Muscle of arm (tissue), 1 donor: ENCODE measurements at regions not wholly inside any gene's neighbourhood (a gene's known extent, or its start where the extent isn't known, plus 50 kb on each side); places are given as distances from the start of the nearest gene placed in this dataset.

ENCODE experiments used
- DNase-seq: peaks from one replicate; pipeline ENCODE4 v3.0.0-alpha.2; 2013

DNA sequence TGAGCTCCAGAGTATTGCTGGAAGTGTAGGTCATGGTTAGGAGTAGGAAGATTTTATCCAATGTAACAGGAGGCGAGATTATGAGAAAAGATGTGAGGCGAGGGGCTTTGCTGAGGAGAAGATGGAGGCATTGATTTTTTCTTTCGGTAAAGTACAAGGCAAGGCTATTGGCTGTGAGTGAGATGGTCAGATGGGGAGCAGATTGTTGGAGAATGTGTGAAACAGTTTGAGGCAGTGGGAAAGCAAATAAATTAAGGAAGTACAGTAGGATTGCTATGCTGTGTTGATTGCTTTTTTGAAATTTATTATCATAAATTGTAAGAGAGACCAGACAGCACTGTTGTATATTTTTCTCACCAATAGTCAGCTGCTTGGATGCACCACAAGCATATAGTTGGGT lies 173.3 kb downstream of the KCNE4 start:
- DNase-seq = no peak

DNA sequence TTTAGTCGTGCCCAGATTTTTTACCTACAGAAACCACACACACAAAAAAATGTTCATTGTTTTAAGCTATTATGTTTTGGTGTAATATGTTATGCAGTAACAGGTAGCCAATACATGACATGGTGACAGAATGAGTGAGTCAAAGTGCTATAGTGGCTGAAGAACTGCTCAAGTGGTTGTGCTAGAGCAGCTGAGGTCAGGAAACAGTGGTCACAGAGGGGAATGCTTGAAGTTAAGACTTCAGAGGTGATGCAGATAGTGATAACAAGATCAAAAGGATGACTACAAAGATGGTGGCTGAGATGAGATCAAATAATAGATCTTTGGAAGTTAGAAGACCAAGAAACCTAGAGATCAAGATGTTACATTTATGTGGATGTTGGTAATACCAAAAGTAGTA lies 174.3 kb downstream of the KCNE4 start:
- no peak for DNase-seq

DNA sequence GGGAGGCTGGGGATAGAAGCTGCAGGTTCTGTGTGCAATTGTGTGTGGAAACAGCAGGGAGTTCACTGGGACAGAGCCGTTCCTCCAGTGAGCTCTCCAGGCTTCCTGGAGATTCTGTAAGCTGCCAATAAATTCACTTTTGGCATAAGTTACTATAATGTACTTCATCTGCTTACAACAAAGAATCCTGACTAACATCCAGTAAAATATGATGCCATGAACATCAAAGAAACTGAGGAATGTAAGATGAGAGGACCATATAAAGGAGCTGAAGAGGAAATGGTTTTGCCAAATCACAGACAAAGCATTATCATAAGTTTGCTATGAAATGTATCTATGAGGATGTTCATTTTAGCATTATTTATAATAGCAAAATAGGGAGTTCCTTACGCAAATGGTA lies 175.3 kb downstream of the KCNE4 start:
- DNase-seq = no peak

DNA sequence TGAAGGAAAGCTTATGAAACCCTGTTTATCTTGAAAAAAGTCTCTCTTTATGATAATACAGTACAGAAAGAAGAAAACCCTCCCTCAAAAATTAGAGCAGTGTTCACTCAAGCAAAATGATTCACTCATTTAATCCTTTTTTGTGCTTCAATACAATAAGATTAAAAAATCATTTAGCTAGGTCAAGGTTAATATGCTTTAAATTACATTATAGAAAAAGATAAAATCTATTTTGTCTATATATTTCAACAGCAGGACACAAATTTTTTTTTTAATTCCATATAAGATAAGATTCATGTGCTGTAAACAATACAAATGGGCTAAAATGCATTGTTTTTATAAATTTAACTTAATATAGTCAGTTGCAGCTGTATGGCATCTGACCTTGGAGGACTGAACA lies 176.9 kb downstream of the KCNE4 start:
- DNase-seq = no peak

DNA sequence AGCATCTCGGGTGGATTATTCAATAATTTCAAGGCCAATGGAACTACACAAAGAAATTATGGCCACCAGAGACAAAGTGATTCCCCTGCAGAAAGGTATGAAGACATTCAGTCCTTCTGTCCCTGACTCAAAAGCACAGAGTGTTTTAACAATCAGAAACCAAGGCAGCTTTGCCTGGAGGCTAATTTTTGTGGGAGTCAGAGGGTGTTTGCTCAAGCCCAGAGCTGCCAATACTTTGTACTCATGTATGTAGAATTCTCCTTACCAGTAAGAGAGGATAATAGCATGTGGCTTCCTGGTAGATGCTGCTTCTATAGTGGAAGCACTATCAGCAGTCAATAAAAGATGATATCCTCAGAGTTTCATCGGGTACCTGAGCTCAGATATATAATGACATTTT lies 178.4 kb downstream of the KCNE4 start:
- DNase-seq = no peak

DNA sequence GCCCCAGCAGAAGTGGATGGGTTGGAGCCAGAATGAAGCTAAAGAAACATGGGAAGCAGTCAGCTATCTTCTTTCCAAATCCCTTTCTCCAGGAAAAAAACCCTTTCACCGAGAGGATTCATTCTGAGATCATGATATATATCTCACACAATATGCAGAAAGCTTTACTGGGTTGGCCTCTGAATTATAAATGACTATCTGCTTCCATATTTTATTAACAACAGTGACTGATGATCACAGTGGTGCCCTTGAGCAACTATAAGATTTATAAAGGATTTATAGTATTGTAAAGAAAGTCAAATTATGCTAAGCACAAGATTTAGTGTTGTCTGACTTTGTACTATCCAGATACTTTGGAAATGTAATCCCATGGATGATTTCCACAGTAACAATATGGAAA lies 180.3 kb downstream of the KCNE4 start:
- DNase-seq = no peak

DNA sequence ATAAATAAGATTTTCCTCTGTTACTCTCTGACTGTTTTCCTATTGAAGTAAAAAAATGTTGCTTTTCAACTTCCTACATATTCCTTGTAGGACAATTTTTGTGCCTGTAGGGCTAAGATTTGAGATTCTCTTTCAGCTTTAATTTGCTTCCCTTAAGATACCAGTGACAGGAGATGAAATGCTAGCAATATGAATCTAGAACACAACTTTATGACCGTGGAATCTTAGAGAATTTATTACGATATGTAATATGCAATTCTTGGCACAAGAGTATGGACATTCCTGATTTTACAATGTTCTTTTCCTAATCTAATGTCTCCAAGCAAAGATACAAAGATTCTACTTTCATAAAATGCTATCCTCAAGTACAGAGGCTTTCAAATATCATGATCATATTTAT lies 180.9 kb downstream of the KCNE4 start:
- DNase-seq = no peak

DNA sequence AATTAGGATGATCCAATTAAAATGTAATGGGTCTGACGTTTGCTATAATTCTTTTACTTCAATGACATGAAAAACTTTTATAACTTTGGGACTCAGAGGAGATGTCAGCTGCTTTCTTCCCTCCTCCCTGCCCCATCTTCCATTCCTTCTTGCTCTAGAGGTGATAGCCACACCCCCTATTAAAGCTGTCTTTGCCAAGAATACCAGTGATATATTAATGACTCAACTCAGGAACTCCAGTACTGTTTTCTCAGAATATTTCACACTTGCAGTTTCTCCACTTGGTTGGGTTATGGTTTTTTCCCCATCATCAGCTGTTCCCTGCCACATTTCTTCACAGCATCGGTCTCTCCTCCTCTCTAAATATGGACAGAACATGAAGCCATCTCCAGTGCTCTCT lies 184.0 kb downstream of the KCNE4 start:
- no peak for DNase-seq

DNA sequence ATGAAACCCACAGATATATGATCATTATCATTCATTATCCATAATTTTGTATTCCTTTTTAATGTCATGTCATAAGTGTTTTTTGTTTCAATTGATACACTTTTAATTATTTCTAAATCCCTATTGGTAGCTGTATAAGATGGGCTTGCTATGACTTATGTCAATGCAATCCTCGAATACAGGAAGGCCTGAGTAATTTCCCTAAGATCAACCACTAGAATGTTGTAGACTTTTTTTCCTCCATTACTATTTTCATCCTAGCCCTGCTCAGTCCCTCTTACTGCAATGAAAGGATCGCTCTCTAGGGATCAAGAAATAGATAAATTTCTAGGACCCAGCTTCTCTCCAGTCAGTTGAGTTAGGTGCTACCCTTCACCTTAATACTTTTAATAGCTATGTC lies 186.3 kb downstream of the KCNE4 start:
- no peak for DNase-seq

DNA sequence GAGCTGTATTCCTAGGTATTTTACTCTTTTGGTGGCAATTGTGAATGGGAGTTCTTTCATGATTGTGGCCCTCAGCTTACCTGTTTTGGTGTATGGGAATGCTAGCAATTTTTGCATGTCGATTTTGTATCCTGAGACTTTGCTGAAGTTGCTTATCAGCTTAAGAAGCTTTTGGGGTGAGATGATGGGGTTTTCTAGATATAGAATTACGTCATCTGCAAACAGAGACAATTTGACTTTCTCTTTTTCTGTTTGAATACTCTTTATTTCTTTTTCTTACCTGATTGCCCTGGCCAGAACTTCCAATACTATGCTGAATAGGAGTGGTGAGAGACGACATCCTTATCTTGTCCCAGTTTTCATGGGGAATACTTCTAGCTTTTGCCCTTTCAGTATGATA lies 191.2 kb downstream of the KCNE4 start:
- DNase-seq = no peak

DNA sequence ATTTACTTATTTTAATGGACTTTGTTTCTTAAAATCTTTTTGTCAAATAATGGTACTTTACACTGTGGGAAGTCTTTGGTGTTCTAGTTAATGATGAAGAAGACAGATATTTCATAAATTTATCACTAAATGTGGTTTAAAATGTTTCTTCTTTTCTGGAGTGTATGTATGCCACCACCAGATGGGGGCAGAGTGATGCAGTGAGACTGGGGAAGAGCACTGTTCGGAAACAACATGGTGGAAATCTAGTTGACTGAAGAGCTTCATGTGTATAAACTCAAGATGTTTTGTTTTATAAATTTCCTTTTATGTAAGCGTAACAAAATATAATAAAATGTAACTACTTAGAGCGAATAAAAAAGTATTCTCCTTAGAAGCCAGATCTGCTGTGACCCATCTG lies 195.1 kb downstream of the KCNE4 start:
- DNase-seq = no peak

DNA sequence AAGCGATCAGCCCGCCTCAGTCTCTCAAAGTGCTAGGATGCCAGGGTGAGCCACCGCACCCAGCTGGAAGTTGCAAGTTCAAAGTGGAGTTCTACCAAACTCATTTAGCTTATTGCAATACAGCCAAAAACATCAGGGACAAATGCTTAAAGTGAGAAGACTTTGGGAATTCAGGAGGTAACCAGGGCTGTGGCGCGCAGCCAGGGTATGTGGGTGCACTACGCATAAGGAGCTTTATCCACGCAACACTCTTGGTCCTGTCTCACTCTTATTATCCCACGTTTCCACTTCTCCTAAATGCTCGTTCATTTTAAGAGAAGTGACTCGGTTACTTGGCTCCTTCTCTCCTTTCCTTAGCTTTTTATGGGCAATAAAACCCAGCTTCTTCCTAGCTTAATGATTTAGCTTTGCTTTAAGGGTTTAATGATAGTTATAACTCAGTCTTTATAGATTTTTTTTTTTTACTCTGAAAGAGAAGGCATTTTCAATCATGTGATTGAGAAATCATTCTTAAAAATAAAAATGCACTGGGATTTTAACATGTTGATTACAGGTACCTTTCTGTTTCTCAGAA lies 199.8 kb downstream of the KCNE4 start:
- no peak for DNase-seq

DNA sequence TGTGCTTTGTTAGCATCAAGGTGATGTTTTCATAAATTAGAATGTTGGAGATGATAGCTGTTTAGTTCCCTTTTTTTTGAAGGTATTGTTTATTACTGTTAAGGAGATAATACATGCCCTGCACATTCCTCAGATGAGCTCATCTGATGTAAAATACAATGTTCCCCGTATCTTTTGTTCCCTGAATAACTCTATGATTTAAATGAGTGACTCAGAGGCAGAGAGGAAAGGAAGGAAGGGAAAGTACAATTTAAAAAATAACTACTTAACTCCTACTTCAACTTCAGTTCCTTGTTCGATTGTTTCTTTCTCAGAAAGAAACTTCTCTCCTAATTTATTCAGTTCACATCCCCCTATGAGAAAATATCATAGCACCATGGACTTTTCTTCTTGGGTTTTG lies 208.7 kb downstream of the KCNE4 start:
- no peak for DNase-seq

DNA sequence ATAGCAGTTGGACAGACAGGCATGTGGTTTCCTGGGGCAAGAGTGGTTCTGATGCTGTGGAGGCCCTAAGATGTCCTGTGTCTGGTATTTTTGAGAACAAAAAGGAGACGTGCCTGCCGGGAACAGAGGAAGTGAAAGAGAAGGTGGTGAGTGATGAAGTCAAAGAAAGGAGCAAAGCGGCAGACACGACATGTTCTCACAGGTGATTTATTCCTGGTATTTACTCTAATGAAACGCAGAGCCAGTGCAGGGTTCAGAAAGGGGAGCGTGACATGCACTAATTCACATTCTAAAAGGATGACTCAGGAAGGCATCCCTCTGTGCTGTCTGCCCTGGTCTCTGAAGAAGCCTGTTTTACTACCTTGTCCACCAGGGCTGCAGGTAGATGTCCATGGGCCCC lies 211.0 kb downstream of the KCNE4 start:
- no peak for DNase-seq

DNA sequence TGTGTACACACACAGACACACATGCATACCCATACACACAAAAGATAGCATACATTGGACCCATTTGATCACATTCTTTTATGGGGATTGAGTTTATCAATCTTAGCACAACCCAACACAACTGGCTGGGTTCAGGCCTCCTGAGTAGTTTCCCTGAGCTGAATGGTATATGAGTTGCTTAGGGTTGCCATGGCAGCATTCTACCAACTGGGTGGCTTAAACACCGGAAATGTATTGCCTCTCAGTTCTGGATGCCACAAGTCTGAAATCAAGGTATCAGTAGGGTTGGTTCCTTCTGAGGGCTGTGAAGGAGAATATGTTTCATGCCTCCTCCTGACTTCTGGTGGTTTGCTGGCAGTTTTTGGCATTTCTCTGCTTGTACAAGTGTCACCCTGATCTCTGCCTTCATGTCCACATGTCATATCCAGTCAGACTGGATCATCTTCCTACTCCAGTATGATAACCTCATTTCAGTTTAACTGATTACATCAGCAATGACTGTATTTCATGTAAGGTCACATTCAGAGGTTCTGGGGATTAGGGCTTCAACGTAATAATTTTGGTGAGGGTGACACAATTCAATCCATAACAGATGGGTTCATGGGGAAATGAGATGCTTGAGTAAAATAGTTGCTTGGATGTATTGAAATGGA lies 212.7 kb downstream of the KCNE4 start:
- DNase-seq = no peak

DNA sequence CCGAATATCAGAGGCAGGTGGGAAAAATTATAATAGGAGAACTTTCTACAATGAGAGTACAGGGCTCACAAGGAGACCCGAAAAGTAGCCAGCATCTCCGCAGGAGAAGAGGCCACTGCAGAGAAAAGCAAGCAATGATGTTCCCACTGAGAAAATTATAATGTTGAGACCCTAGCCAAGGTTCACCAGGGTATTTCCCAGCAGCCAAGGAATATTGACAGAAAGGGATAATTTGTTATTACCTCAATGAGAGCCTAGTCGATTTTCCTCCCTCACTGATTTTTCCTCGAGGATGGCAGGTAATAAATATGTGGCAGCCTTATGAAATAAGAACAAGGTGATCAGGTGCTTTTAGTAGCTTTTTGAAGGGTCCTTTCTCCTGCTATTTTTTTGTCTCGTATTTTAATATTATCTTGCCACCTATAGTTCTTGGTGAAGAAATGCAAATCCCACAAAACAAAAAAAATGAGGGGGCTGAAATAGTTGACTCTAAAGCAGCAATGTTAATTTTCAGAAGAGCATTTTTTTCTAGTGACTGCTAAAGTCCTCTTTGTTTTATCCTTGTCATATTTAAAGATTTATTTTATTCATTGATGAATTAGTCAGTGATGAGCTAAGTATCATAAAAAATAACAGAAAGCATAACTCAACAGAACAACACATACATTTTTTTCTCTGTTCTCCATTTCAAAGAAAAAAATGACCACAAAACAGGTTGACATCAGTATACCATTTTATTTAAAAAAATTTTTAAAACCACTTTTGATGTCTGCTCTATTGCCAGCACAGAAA lies 215.4 kb downstream of the KCNE4 start:
- DNase-seq = no peak

DNA sequence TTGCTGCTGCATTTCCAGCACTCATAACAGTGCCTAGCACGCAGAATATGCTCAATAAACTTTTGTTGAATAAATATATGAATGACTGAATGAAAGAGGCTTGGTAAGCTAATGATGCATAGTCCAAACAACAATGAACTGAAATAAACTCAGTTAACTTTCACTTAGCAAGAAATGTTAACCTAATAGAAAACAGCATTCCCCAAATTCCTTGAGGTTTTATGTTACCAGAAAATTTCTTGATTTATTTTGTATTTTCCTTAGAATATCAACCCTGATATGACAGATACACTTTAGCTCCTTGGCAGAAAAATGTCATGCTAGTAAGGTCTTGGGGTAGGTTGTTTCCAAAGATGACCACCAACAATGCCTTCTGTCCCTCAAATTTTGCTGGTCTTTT lies 217.4 kb downstream of the KCNE4 start:
- no peak for DNase-seq

DNA sequence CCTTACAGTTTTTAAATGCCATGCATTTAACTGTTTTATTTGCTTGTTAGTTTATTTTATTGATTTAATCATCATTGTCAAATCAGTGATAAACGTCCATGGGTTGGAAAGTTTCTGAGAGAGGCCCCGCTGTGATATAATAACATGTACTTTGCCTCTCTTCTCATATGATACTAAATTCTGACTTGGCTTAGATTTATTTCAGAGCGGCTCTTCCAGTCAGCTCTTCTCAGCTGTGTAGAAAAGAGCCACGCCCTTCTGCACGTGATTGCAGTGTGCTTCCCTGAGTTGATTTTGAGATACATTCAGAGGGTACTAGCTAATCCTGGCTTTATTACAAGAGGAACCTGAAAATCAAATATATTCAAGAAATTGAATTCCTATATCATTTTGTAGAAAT lies 218.6 kb downstream of the KCNE4 start:
- DNase-seq = no peak

DNA sequence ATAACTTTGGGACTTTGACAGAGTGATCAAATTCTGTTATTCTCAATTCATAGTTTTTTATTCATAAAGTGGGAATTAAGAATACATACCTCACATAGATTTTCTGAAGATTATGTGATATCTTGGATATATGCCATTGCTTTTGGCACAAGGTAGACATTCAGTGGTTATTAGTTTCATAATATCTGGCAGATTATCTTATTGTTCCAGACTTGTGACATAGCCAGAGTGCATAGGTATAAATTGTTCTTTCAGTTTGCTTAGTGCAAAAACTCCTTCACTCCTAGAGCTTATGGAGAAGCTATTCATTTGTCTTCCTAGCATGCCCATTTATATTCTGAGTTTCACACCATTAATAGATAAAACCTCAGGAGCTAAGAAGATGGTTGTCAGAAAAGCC lies 222.0 kb downstream of the KCNE4 start:
- DNase-seq = no peak

DNA sequence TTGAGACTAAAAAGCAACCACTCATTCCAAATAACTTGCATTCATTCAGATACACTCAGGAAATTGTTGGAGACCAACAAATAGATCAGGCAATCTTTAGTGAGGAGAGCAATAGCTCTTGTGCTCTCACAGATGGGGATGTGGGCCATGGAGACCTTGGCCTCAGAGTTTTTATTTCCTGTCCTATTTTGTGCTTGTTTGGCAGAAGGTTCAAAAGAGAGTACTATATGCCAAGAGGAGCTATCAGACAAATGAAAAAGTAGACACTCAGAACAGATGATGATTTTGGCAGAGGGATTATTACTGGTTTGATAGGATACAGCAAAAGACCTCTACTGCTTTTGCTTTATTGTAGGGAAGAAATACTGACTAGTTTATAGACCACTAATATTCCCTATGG lies 230.2 kb downstream of the KCNE4 start:
- DNase-seq = peak; percentile 30

DNA sequence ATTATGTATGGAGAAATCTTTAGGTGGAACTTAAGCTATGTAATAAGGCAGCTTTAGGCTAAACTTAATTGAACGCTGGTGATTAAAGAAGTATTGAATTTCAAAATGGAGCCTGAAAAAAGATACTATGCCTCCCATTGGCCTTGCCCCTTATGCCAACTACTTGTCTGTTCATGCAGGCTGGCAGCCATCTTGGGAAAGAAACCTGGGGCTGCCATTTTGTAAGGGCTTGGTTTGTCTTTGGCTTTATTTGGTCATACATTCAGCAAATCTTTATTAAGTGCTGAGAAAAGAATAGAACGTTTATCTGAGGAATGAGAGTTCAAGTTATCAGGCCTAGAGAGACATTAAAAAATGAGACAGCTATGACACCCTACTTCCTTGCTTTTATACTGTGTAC lies 231.3 kb downstream of the KCNE4 start:
- DNase-seq = no peak

DNA sequence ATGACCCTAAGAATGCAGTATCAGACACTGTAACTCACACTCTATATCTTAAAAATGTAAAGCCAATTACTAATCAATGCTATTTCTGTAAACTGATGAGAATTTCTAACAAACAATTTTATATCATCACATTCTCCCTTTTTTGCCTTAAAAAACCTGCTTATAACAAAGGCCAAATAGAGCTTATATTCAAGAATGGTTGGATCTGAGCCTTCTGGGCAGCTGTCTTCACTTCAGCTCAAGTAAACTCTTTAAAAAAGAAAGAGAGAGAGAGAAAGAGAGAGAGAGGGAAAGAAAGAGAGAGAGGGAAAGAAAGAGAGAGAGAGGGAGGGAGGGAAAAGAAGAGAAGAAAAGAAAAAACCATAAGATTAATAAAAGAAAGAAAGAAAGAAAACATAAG lies 231.8 kb downstream of the KCNE4 start:
- peak; percentile 30 for DNase-seq
